Nephron (organoid): ENCODE measurements at regions not wholly inside any gene's neighbourhood (a gene's known extent, or its start where the extent isn't known, plus 50 kb on each side); places are given as distances from the start of the nearest gene placed in this dataset.
A peak's percentile ranks its signal among the peaks of the same experiment; 100 is the strongest.
"Not testable (repeated sequence)": the region's sequence is repeated elsewhere in the genome, so short reads cannot be mapped to it uniquely, and the experiment has no call there.

Source experiments
- H3K27ac Mint-ChIP-seq, 3 experiments: 2 replicates each; pipeline ENCODE4 v1.8.0; 2020; ENCODE audit warnings: mixed read lengths in 3 of 3, mild to moderate bottlenecking in 2 of 3, moderate library complexity in 1 of 3
- H3K27me3 Mint-ChIP-seq: 2 replicates; pipeline ENCODE4 v1.8.0; 2021; ENCODE audit warnings: low read depth, mild to moderate bottlenecking, moderate library complexity, mixed read lengths
- H3K36me3 Mint-ChIP-seq: 2 replicates; pipeline ENCODE4 v1.8.0; 2020; ENCODE audit warnings: low read depth, mixed read lengths
- H3K4me1 Mint-ChIP-seq: 2 replicates; pipeline ENCODE4 v1.8.0; 2020; ENCODE audit warnings: mixed read lengths
- H3K4me3 Mint-ChIP-seq, 3 experiments: 2 replicates each; pipeline ENCODE4 v1.8.0; 2020; ENCODE audit warnings: mild to moderate bottlenecking in 3 of 3, mixed read lengths in 3 of 3, moderate library complexity in 2 of 3
- H3K9me3 Mint-ChIP-seq: 2 replicates; pipeline ENCODE4 v1.8.0; 2020; ENCODE audit warnings: mixed read lengths
- CTCF ChIP-seq, 3 experiments: fragments of 200-600 bp; sonication (generic); IDR thresholded peaks; one replicate each; pipeline ENCODE4 v1.5.0; 2021; ENCODE audit warnings: antibody characterized with exemption in 3 of 3; ENCODE audit not compliant: unreplicated experiment in 3 of 3

- H3K4me1 Mint-ChIP-seq = no peaks in the 10 kb centered on the region
- no peak for TF ChIP-seq CTCF (IDR thresholded peaks at IDR 0.05; ENCODE audit: unreplicated experiment in 3 of 3)
- no peaks in the 10 kb centered on the region for H3K27me3 Mint-ChIP-seq
- no peak overlapping the region for H3K4me3 Mint-ChIP-seq
- H3K9me3 Mint-ChIP-seq = peaks cover 22% of the 10 kb centered on the region
- peaks cover 12% of the 10 kb centered on the region for H3K36me3 Mint-ChIP-seq
- H3K27ac Mint-ChIP-seq = no peak overlapping the region
Measured at GRCh38 chr7:80017101-80017698, 117.4 kb upstream of the GNAI1 start.

- H3K9me3 Mint-ChIP-seq = peaks cover 13% of the 10 kb centered on the region
- no peak for TF ChIP-seq CTCF (IDR thresholded peaks at IDR 0.05; ENCODE audit: unreplicated experiment in 3 of 3)
- no peaks in the 10 kb centered on the region for H3K4me1 Mint-ChIP-seq
Measured at GRCh38 chr7:80014511-80014910, 120.1 kb upstream of the GNAI1 start.

GRCh38 chr7:80008039-80008438 lies 126.6 kb upstream of the GNAI1 start:
- no peaks in the 10 kb centered on the region for H3K4me1 Mint-ChIP-seq
- no peak overlapping the region for H3K27ac Mint-ChIP-seq
- TF ChIP-seq CTCF (IDR thresholded peaks at IDR 0.05; ENCODE audit: unreplicated experiment in 3 of 3) = no peak
- no peak overlapping the region for H3K4me3 Mint-ChIP-seq
- H3K36me3 Mint-ChIP-seq = no peaks in the 10 kb centered on the region
- peaks cover 4% of the 10 kb centered on the region for H3K27me3 Mint-ChIP-seq
- no peaks in the 10 kb centered on the region for H3K9me3 Mint-ChIP-seq

More at GRCh38 chr7:80014511-80014910, 120.1 kb upstream of the GNAI1 start:
- Mint-ChIP-seq H3K27me3 (peaks cover 4% of the 10 kb centered on the region), H3K4me3 (no peak overlapping the region), H3K27ac (no peak overlapping the region), H3K36me3 (peaks cover 6% of the 10 kb centered on the region)

GRCh38 chr7:80002865-80003264 lies 131.8 kb upstream of the GNAI1 start:
- no peak for TF ChIP-seq CTCF (IDR thresholded peaks at IDR 0.05; ENCODE audit: unreplicated experiment in 3 of 3)

GRCh38 chr7:79998363-79998762 lies 136.3 kb upstream of the GNAI1 start:
- no peak for TF ChIP-seq CTCF (IDR thresholded peaks at IDR 0.05; ENCODE audit: unreplicated experiment in 3 of 3)
- H3K27ac Mint-ChIP-seq = no peak overlapping the region
- no peaks in the 10 kb centered on the region for H3K4me1 Mint-ChIP-seq
- H3K27me3 Mint-ChIP-seq = no peaks in the 10 kb centered on the region
- H3K9me3 Mint-ChIP-seq = no peaks in the 10 kb centered on the region
- H3K36me3 Mint-ChIP-seq = no peaks in the 10 kb centered on the region
- H3K4me3 Mint-ChIP-seq = no peak overlapping the region

More at GRCh38 chr7:80002865-80003264, 131.8 kb upstream of the GNAI1 start:
- H3K27ac Mint-ChIP-seq = peak overlapping the region in 1 of 3 experiments; percentile 32
- no peaks in the 10 kb centered on the region for H3K36me3 Mint-ChIP-seq
- no peaks in the 10 kb centered on the region for H3K27me3 Mint-ChIP-seq
- no peak overlapping the region for H3K4me3 Mint-ChIP-seq
- H3K4me1 Mint-ChIP-seq = no peaks in the 10 kb centered on the region
- H3K9me3 Mint-ChIP-seq = no peaks in the 10 kb centered on the region

- no peaks in the 10 kb centered on the region for H3K27me3 Mint-ChIP-seq
- H3K36me3 Mint-ChIP-seq = no peaks in the 10 kb centered on the region
- H3K4me1 Mint-ChIP-seq = no peaks in the 10 kb centered on the region
- H3K9me3 Mint-ChIP-seq = no peaks in the 10 kb centered on the region
- H3K4me3 Mint-ChIP-seq = no peak overlapping the region
- TF ChIP-seq CTCF (IDR thresholded peaks at IDR 0.05; ENCODE audit: unreplicated experiment in 3 of 3) = no peak
- no peak overlapping the region for H3K27ac Mint-ChIP-seq
Measured at GRCh38 chr7:79997345-79997744, 137.3 kb upstream of the GNAI1 start.

- H3K27me3 Mint-ChIP-seq, H3K4me1 Mint-ChIP-seq, H3K4me3 Mint-ChIP-seq, H3K9me3 Mint-ChIP-seq, H3K36me3 Mint-ChIP-seq, H3K27ac Mint-ChIP-seq: not testable (repeated sequence)
Measured at GRCh38 chr7:79995741-79996140, 138.9 kb upstream of the GNAI1 start.
